ENCODE measurements at regions not wholly inside any gene's neighbourhood (a gene's known extent, or its start where the extent isn't known, plus 50 kb on each side); places are given as distances from the start of the nearest gene placed in this dataset.

GRCh38 chr17:77453613-77454241 lies 313.0 kb downstream of the SEC14L1 start:
- Mint-ChIP-seq H3K4me3 (peak overlapping the region; percentile 94), H3K27me3 (no peaks in the 10 kb centered on the region), H3K36me3 (peaks cover 10% of the 10 kb centered on the region), H3K9me3 (no peaks in the 10 kb centered on the region), H3K4me1 (peaks cover 44% of the 10 kb centered on the region), H3K27ac (peak overlapping the region; percentile 94)

DNA sequence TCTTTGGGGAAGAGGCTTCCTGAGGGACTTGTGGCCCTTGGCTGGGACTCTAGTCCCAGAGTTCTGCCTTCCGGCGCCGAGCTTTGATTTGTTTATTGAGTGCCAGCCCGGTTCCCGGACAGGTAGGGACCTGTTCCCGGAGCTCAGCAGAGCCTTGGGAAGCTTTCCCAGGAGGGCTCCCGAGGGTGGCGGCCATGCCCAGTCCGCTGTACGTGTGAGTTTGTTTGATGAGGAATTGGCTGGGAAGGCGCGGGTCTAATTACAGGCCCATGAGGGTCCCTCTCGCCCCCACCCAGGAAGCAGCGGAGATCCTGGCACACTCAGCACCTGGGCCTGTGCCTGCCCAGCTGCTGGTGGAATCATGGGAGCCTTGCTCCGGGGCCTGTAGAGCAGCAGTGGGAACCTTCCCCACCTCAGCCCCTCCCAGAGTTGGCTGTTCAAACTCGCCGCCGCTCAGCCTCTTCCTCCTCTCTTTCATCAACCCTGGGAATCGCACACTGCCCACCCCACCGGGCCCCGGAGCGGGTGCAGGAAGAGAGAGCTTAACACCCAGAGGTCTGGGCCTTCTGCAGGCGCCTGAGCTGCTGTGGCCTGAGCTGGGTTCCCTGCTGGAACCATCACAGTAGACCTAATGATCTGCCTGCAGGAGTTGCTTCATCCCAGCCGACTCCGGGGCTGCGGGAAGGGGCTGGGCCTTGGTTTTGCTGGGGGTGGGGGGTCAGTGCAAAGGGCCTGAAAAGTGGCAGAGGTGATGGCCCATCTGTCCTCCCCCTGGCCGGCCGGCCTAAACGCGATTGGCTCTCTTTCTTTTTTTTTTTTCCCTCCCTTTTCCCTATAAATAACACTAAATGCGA lies 313.7 kb downstream of the SEC14L1 start:
- peak overlapping the region; percentile 94 for H3K4me3 Mint-ChIP-seq
- no peaks in the 10 kb centered on the region for H3K9me3 Mint-ChIP-seq
- H3K4me1 Mint-ChIP-seq = peaks cover 43% of the 10 kb centered on the region
- peak overlapping the region; percentile 94 for H3K27ac Mint-ChIP-seq
- peaks cover 10% of the 10 kb centered on the region for H3K36me3 Mint-ChIP-seq
- H3K27me3 Mint-ChIP-seq = no peaks in the 10 kb centered on the region

DNA sequence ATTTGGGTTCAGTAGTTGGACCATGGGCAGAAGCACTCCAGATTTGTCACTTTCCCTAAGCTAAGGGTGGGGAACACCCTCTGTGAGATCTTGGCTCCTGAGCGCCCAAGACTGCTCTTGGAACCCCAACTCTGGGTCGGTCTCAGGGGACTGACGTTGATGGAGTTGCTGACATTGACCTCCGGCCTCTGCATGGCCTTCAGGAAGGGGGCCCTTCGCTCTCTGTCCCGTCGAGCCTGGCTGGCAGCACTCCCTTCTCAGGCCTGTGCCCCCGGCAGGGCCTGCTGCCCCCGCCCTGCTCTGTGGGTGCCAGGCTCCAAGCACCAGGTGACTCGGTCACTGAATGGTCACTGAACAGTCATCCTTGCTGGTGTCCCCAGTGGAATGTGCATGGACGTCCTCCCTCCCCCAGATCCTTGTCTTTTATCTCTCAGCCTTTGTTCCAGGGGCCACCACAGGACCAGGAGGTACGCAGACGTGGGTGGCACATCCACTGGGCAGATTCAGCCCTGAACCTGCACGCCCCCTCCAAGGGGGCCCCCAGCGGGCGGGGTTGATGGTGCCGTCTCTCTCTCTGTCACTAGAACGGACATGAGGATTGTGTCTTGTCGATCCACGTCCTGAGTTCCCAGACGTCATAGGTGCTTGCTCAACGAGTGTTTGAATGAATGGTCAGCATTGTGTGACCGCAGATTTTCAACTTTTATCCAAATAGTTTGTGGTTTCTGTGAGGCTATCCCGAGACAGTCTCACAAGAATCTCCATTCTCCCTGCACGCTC lies 314.5 kb downstream of the SEC14L1 start:
- peaks cover 10% of the 10 kb centered on the region for H3K36me3 Mint-ChIP-seq
- H3K9me3 Mint-ChIP-seq = no peaks in the 10 kb centered on the region
- peaks cover 41% of the 10 kb centered on the region for H3K4me1 Mint-ChIP-seq
- peak overlapping the region; percentile 94 for H3K4me3 Mint-ChIP-seq
- H3K27ac Mint-ChIP-seq = peak overlapping the region; percentile 94
- H3K27me3 Mint-ChIP-seq = no peaks in the 10 kb centered on the region

DNA sequence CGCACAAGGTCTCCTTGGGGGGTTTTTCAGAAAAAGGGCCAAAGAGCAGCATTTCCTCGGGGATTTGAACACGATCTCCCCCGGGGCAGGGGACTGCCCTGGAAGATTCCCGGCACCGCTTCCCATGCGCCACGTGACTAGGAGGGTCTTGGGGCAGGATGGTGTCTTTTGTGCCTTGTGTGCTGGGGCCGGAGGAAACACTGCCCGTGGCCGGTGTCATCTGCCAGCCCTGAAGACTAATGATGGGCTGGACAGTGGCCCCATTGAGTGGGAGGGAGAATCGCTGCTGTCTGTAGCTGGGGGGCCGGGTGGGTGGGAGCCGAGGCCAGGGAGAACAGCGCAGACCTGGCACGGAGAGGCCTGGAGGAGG lies 315.1 kb downstream of the SEC14L1 start:
- no peaks in the 10 kb centered on the region for H3K9me3 Mint-ChIP-seq
- peak overlapping the region; percentile 94 for H3K27ac Mint-ChIP-seq
- H3K36me3 Mint-ChIP-seq = peaks cover 10% of the 10 kb centered on the region
- peak overlapping the region; percentile 94 for H3K4me3 Mint-ChIP-seq
- H3K27me3 Mint-ChIP-seq = no peaks in the 10 kb centered on the region
- H3K4me1 Mint-ChIP-seq = peaks cover 45% of the 10 kb centered on the region

DNA sequence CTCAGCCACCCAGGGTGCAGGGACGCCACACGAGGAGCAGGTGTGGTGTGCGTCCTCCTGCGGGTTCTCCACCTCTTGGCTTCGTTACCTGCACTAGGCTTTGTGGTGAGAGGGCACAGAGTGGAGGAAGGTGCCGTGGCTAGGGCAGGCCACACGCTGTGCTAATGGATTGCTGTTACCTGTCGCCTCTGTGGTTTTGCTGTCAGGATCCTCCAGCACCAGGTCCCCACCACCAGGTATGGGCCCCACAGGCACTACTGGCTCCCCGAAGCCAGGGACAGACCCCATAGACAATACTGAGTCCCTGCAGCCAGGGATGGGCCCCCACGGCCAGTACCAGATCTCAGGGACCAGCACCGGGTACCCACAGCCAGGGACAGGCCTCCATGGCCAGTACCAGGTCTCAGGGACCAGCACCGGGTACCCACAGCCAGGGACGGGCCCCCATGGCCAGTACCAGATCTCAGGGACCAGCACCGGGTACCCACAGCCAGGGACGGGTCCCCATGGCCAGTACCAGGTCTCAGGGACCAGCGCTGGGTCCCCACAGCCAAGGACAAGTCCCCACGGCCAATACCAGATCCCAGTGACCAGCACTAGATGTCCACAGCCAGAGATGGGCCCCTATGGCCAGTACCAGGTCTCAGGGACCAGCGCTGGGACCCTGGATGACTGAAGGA lies 315.6 kb downstream of the SEC14L1 start:
- H3K36me3 Mint-ChIP-seq = peaks cover 10% of the 10 kb centered on the region
- H3K27me3 Mint-ChIP-seq = no peaks in the 10 kb centered on the region
- no peaks in the 10 kb centered on the region for H3K9me3 Mint-ChIP-seq
- peaks cover 49% of the 10 kb centered on the region for H3K4me1 Mint-ChIP-seq
- peak overlapping the region; percentile 94 for H3K4me3 Mint-ChIP-seq
- peak overlapping the region; percentile 70 for H3K27ac Mint-ChIP-seq

GRCh38 chr17:77456951-77457548 lies 316.3 kb downstream of the SEC14L1 start:
- Mint-ChIP-seq H3K9me3 (no peaks in the 10 kb centered on the region), H3K36me3 (peaks cover 10% of the 10 kb centered on the region), H3K4me1 (peaks cover 53% of the 10 kb centered on the region), H3K27ac (peak overlapping the region; percentile 99), H3K4me3 (peak overlapping the region; percentile 94), H3K27me3 (no peaks in the 10 kb centered on the region)

GRCh38 chr17:77457572-77458201 lies 316.9 kb downstream of the SEC14L1 start:
- peaks cover 10% of the 10 kb centered on the region for H3K36me3 Mint-ChIP-seq
- H3K27ac Mint-ChIP-seq = peak overlapping the region; percentile 99
- H3K4me1 Mint-ChIP-seq = peaks cover 56% of the 10 kb centered on the region
- H3K9me3 Mint-ChIP-seq = no peaks in the 10 kb centered on the region
- peak overlapping the region; percentile 94 for H3K4me3 Mint-ChIP-seq
- no peaks in the 10 kb centered on the region for H3K27me3 Mint-ChIP-seq

GRCh38 chr17:77458202-77459017 lies 317.6 kb downstream of the SEC14L1 start:
- Mint-ChIP-seq H3K27me3 (no peaks in the 10 kb centered on the region), H3K4me3 (peak overlapping the region; percentile 94), H3K9me3 (no peaks in the 10 kb centered on the region), H3K36me3 (peaks cover 10% of the 10 kb centered on the region), H3K27ac (peak overlapping the region; percentile 99), H3K4me1 (peaks cover 63% of the 10 kb centered on the region)

DNA sequence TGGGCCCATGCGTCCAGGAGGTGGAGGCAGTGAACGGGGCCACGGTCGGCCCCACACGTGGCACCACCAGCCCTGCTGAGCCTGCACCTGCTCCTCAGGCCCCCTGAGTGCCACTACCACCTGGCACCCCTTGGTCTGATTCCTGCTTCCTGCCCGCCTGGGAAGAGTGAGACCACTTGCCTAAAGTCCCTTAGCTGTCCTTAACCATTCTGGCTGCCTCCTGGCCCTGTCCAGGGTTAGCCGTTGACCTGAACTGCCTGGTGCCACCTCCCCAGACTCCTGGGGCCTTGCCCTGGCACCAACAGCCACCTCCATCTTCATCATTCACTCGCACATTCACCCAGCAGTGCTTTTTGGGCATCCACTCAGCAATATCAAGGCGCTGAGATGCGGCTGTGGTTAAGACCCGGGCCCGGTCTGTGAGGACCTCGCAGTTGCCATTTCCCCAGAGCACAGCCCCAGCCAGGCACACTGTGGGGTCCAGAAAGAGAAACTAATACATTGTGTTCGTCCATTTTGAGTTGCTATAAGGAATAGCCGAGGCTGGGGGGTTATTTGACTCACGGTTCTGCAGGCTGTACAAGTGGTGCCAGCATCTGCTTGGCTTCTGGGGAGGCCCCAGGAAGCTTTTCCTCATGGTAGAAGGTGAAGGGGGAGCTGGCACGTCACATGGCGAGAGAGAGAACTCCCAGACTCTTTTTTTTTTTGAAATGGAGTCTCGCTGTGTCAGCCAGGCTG lies 318.4 kb downstream of the SEC14L1 start:
- no peaks in the 10 kb centered on the region for H3K9me3 Mint-ChIP-seq

GRCh38 chr17:77460514-77461046 lies 319.8 kb downstream of the SEC14L1 start:
- H3K27ac Mint-ChIP-seq = peak overlapping the region; percentile 99
- no peaks in the 10 kb centered on the region for H3K27me3 Mint-ChIP-seq
- no peaks in the 10 kb centered on the region for H3K9me3 Mint-ChIP-seq
- H3K4me3 Mint-ChIP-seq = peak overlapping the region; percentile 94
- peaks cover 9% of the 10 kb centered on the region for H3K36me3 Mint-ChIP-seq
- peaks cover 64% of the 10 kb centered on the region for H3K4me1 Mint-ChIP-seq

More for the DNA sequence above, 318.4 kb downstream of the SEC14L1 start:
- Mint-ChIP-seq H3K4me1 (peaks cover 61% of the 10 kb centered on the region), H3K27ac (peak overlapping the region; percentile 99), H3K27me3 (no peaks in the 10 kb centered on the region), H3K4me3 (peak overlapping the region; percentile 94), H3K36me3 (peaks cover 10% of the 10 kb centered on the region)

DNA sequence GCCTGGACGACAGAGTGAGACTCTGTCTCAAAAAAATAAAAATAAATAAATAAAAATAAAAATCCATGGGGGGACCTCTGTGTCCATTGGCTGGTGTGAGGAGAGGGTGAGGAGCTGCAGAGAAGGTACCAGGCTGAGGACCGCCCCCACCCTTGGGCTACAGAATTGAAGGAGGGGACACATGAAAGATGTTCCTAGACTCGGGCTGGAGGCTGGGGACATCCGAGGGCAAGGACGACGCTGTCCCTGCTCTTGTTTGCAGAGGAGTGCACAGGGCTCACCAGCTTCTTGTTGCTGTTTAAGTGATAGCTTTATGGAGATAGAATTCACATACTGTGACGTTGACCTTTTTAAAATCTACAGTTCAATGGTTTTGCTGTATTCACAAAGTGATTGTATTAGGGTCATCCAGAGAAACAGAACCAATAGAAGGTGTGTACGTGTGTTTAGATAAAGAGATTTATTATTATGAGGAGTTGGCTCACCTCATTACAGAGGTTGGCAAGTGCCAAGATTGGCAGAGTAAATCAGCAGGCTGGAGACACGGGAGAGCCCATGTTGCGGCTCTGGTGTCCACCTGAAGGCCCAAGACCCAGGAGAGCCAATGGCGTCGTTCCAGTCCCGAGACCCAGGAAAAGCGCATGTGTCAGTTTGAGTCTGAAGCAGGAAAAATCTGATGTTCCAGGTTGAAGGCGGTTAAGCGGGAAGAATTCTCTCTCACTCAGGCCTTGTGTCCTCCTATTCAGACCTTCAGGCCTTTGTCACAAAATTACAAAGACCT lies 320.7 kb downstream of the SEC14L1 start:
- peaks cover 69% of the 10 kb centered on the region for H3K4me1 Mint-ChIP-seq
- no peaks in the 10 kb centered on the region for H3K9me3 Mint-ChIP-seq
- peak overlapping the region; percentile 81 for H3K4me3 Mint-ChIP-seq
- H3K27me3 Mint-ChIP-seq = no peaks in the 10 kb centered on the region
- peak overlapping the region; percentile 98 for H3K27ac Mint-ChIP-seq
- peaks cover 8% of the 10 kb centered on the region for H3K36me3 Mint-ChIP-seq

DNA sequence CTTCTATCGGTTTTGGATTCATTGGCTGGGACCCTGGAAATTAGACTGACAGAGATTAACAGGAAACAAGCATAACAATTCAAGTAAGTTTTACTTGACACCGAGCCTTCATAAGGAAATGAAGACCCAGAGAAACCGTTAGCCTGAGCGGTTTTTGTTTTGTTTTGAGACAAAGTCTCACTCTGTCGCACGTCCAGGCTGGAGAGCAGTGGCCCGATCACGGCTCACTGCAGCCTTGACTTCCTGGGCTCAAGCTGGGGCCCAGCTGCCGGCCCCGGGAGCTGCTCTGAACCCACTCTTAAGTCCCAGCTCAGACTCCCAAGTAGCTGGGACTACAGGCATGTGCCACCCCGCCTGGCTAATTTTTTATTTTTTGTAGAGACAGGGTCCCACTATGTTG lies 321.3 kb downstream of the SEC14L1 start:
- H3K4me3 Mint-ChIP-seq = peak overlapping the region; percentile 81
- H3K4me1 Mint-ChIP-seq = peaks cover 73% of the 10 kb centered on the region
- peak overlapping the region; percentile 98 for H3K27ac Mint-ChIP-seq
- H3K27me3 Mint-ChIP-seq = no peaks in the 10 kb centered on the region
- H3K9me3 Mint-ChIP-seq = no peaks in the 10 kb centered on the region
- peaks cover 8% of the 10 kb centered on the region for H3K36me3 Mint-ChIP-seq

All from activated naive CD4-positive, alpha-beta T cell treated with anti-CD3 and anti-CD28 coated beads, Interleukin-2, amount 50 U/mL, for 24 hours (primary cell).